PC-3 (cell line): ENCODE measurements at regions not wholly inside any gene's neighbourhood (a gene's known extent, or its start where the extent isn't known, plus 50 kb on each side); places are given as distances from the start of the nearest gene placed in this dataset.

Source experiments
- ATAC-seq: fragments of 200-7000 bp; cut with Tn5 transposase; 2 replicates; pipeline ENCODE4 v1.9.1; 2020; ENCODE audit warnings: mild to moderate bottlenecking, moderate library complexity
- BruUV-seq: library from RNA; stranded (reverse); fragments of 400-500 nt; replicated peaks from 2 replicates; lab custom pipeline; 2021; lab: Mats Ljungman, UMichigan
- CTCF ChIA-PET: fragments of 300-600 bp; sonication (Branson Sonifier 250); formaldehyde crosslinking; loops from one replicate; lab custom pipeline; 2022; ENCODE audit warnings: antibody characterized with exemption; lab: Charles Lee
- POLR2A ChIA-PET: fragments of 300-600 bp; sonication (Branson Sonifier 250); formaldehyde crosslinking; loops from one replicate; lab custom pipeline; 2022; ENCODE audit warnings: antibody characterized with exemption; ENCODE audit not compliant: unreplicated experiment; lab: Charles Lee
- DNase-seq: peaks from one replicate; pipeline ENCODE4 v3.0.0-alpha.2; 2015
- H2AFZ ChIP-seq: fragments of 300-600 bp; sonication (generic); 2 replicates; pipeline ENCODE4 v1.6.0; 2016; ENCODE audit warnings: antibody characterized with exemption, low read length
- H3F3A ChIP-seq: fragments of 300-600 bp; sonication (generic); one replicate; pipeline ENCODE4 v1.6.0; 2017; ENCODE audit warnings: antibody characterized with exemption, low read length, control low read depth, mild to moderate bottlenecking; ENCODE audit not compliant: unreplicated experiment
- H3K27ac ChIP-seq: fragments of 300-600 bp; sonication (generic); 2 replicates; pipeline ENCODE4 v1.5.1; 2016; ENCODE audit warnings: mild to moderate bottlenecking, low read length
- H3K27me3 ChIP-seq: fragments of 300-600 bp; sonication (generic); 2 replicates; pipeline ENCODE4 v1.6.1; 2016; ENCODE audit warnings: low read length, mixed read lengths
- H3K36me3 ChIP-seq: fragments of 300-600 bp; sonication (generic); 2 replicates; pipeline ENCODE4 v1.6.1; 2016; ENCODE audit warnings: low read depth, mixed run types, low read length, mixed read lengths
- H3K4me1 ChIP-seq: fragments of 300-600 bp; sonication (generic); 2 replicates; pipeline ENCODE4 v1.5.1; 2016; ENCODE audit warnings: low read length; ENCODE audit not compliant: insufficient read depth
- H3K4me2 ChIP-seq: fragments of 300-600 bp; sonication (generic); 2 replicates; pipeline ENCODE4 v1.6.0; 2016; ENCODE audit warnings: low read length
- H3K4me3 ChIP-seq: fragments of 300-600 bp; sonication (generic); 2 replicates; pipeline ENCODE4 v1.5.1; 2016; ENCODE audit warnings: mild to moderate bottlenecking, low read length, mixed read lengths
- H3K79me2 ChIP-seq: fragments of 300-600 bp; sonication (generic); 2 replicates; pipeline ENCODE4 v1.6.1; 2017; ENCODE audit warnings: low read length, mixed read lengths
- H3K9ac ChIP-seq: fragments of 300-600 bp; sonication (generic); 2 replicates; pipeline ENCODE4 v1.6.0; 2016; ENCODE audit warnings: mild to moderate bottlenecking, low read length
- H3K9me2 ChIP-seq: fragments of 300-600 bp; sonication (generic); replicated peaks from 2 replicates; pipeline ENCODE4 v1.6.1; 2016; ENCODE audit warnings: mixed run types, low read length, mixed read lengths
- H3K9me3 ChIP-seq: fragments of 300-600 bp; sonication (generic); 2 replicates; pipeline ENCODE4 v1.6.1; 2016; ENCODE audit warnings: low read length, mixed read lengths
- H4K20me1 ChIP-seq: fragments of 300-600 bp; sonication (generic); 2 replicates; pipeline ENCODE4 v1.6.1; 2016; ENCODE audit warnings: low read length, mixed read lengths
- CTCF ChIP-seq: fragments of 300-600 bp; sonication (generic); conservative IDR thresholded peaks from 2 replicates; pipeline ENCODE4 v1.5.1; 2017; ENCODE audit warnings: antibody characterized with exemption, low read depth, mild to moderate bottlenecking, low read length
- EZH2 ChIP-seq: fragments of 300-600 bp; sonication (generic); IDR thresholded peaks from one replicate; pipeline ENCODE4 v1.6.1; 2017; ENCODE audit warnings: antibody characterized with exemption, mild to moderate bottlenecking, low read length; ENCODE audit not compliant: unreplicated experiment
- EZH2phosphoT487 ChIP-seq: fragments of 300-600 bp; sonication (generic); IDR thresholded peaks from 2 replicates; pipeline ENCODE4 v1.6.1; 2018; ENCODE audit warnings: mild to moderate bottlenecking, antibody characterized with exemption, low read length, borderline replicate concordance
- intact Hi-C: fragments of 100-400 bp; cut with micrococcal nuclease; formaldehyde crosslinking; loops from 2 replicates; pipeline ENCODE4 v1.9.0; 2023

- H3F3A ChIP-seq, result no peaks in the 10 kb centered on the region
- no peak overlapping the region for H3K4me3 ChIP-seq
- no peaks in the 10 kb centered on the region for H3K36me3 ChIP-seq
- H3K79me2 ChIP-seq, result no peaks in the 10 kb centered on the region
- TF ChIP-seq EZH2phosphoT487 (no peak), CTCF (no peak), EZH2 (no peak)
- ChIA-PET POLR2A (interaction anchor here (0.6 kb wide), 1 partner anchor 25 kb away, joined by 7 read pairs; no protein-coding TSS in a partner anchor), CTCF (no interaction called here)
- H3K27me3 ChIP-seq, result no peaks in the 10 kb centered on the region
- no TSS peak for BruUV-seq
- H4K20me1 ChIP-seq, result no peaks in the 10 kb centered on the region
- no peak overlapping the region for H3K4me2 ChIP-seq
- H2AFZ ChIP-seq, result no peak overlapping the region
- H3K9me2 ChIP-seq, result no peaks in the 10 kb centered on the region
- no peak overlapping the region for H3K27ac ChIP-seq
- no peaks in the 10 kb centered on the region for H3K9me3 ChIP-seq
- intact Hi-C loops, result no loop called here
- no peaks in the 10 kb centered on the region for H3K4me1 ChIP-seq
- no peak overlapping the region for H3K9ac ChIP-seq
- DNase-seq (no peak), ATAC-seq (no peak)
These were observed 175.1 kb upstream of the MSX2 start for GRCh38 chr5:174549254-174549653.

GRCh38 chr5:174550026-174550425 is 174.4 kb upstream of the MSX2 start:
- no peak overlapping the region for H3K27ac ChIP-seq
- H4K20me1 ChIP-seq, result no peaks in the 10 kb centered on the region
- no peak overlapping the region for H3K4me2 ChIP-seq
- no peak overlapping the region for H3K9ac ChIP-seq
- ChIA-PET POLR2A (no interaction called here), CTCF (no interaction called here)
- DNase-seq (no peak), ATAC-seq (no peak)
- H3K79me2 ChIP-seq, result no peaks in the 10 kb centered on the region
- TF ChIP-seq EZH2, result no peak
- TF ChIP-seq CTCF, result no peak
- no peak for TF ChIP-seq EZH2phosphoT487
- no peaks in the 10 kb centered on the region for H3K9me2 ChIP-seq
- H3K36me3 ChIP-seq, result no peaks in the 10 kb centered on the region
- no peak overlapping the region for H2AFZ ChIP-seq
- no TSS peak for BruUV-seq
- no peak overlapping the region for H3K4me3 ChIP-seq
- H3K9me3 ChIP-seq, result no peaks in the 10 kb centered on the region
- H3F3A ChIP-seq, result no peaks in the 10 kb centered on the region
- intact Hi-C loops, result no loop called here
- H3K27me3 ChIP-seq, result no peaks in the 10 kb centered on the region
- H3K4me1 ChIP-seq, result no peaks in the 10 kb centered on the region

- DNase-seq (no peak), ATAC-seq (no peak)
- ChIA-PET POLR2A (no interaction called here), CTCF (interaction anchor here (0.7 kb wide), 1 partner anchor 126 kb away, joined by 5 read pairs; no protein-coding TSS in a partner anchor)
- Histone ChIP-seq H3K4me2 (no peak overlapping the region), H3K4me3 (no peak overlapping the region), H3K9ac (no peak overlapping the region), H2AFZ (no peak overlapping the region), H3K4me1 (no peaks in the 10 kb centered on the region), H3K9me2 (no peaks in the 10 kb centered on the region), H3K79me2 (no peaks in the 10 kb centered on the region), H3K9me3 (no peaks in the 10 kb centered on the region), H3K27ac (no peak overlapping the region), H3K36me3 (no peaks in the 10 kb centered on the region), H3F3A (no peaks in the 10 kb centered on the region), H4K20me1 (no peaks in the 10 kb centered on the region), H3K27me3 (no peaks in the 10 kb centered on the region)
- no TSS peak for BruUV-seq
- intact Hi-C loops, result no loop called here
- TF ChIP-seq EZH2phosphoT487 (no peak), CTCF (no peak), EZH2 (no peak)
These were observed 172.0 kb upstream of the MSX2 start for GRCh38 chr5:174552428-174552827.
